A172 (cell line): ENCODE measurements at regions not wholly inside any gene's neighbourhood (a gene's known extent, or its start where the extent isn't known, plus 50 kb on each side); places are given as distances from the start of the nearest gene placed in this dataset.

ENCODE experiments used
- DNase-seq: peaks from one replicate; pipeline ENCODE4 v3.0.0-alpha.2; 2015; ENCODE audit warnings: low spot score

GRCh38 chr4:30837131-30837539 lies 117.0 kb downstream of the PCDH7 start:
- DNase-seq: peak; percentile 89

- DNase-seq: no peak
Observed at GRCh38 chr4:30837861-30838260, 117.7 kb downstream of the PCDH7 start.

GRCh38 chr4:30838331-30838730 lies 118.2 kb downstream of the PCDH7 start:
- DNase-seq: no peak

GRCh38 chr4:30839583-30840520 lies 119.7 kb downstream of the PCDH7 start:
- DNase-seq: peak; percentile 83

GRCh38 chr4:30840571-30840970 lies 120.4 kb downstream of the PCDH7 start:
- DNase-seq: no peak

GRCh38 chr4:30842142-30842541 lies 122.0 kb downstream of the PCDH7 start:
- no peak for DNase-seq

GRCh38 chr4:30842689-30843088 lies 122.5 kb downstream of the PCDH7 start:
- no peak for DNase-seq

- DNase-seq: no peak
Observed at GRCh38 chr4:30844861-30845582, 124.9 kb downstream of the PCDH7 start.

- DNase-seq: no peak
Observed at GRCh38 chr4:30847167-30847566, 127.0 kb downstream of the PCDH7 start.

- no peak for DNase-seq
Observed at GRCh38 chr4:30847958-30848357, 127.8 kb downstream of the PCDH7 start.

- DNase-seq: peak; percentile 16
Observed at GRCh38 chr4:30854531-30854930, 134.4 kb downstream of the PCDH7 start.

GRCh38 chr4:30855232-30855631 lies 135.1 kb downstream of the PCDH7 start:
- no peak for DNase-seq

GRCh38 chr4:30856795-30857564 lies 136.8 kb downstream of the PCDH7 start:
- no peak for DNase-seq

- no peak for DNase-seq
Observed at GRCh38 chr4:30860978-30861377, 140.8 kb downstream of the PCDH7 start.

- DNase-seq: no peak
Observed at GRCh38 chr4:30862196-30862595, 142.0 kb downstream of the PCDH7 start.

GRCh38 chr4:30863021-30863420 lies 142.9 kb downstream of the PCDH7 start:
- peak; percentile 22 for DNase-seq

- no peak for DNase-seq
Observed at GRCh38 chr4:30865691-30866090, 145.5 kb downstream of the PCDH7 start.

GRCh38 chr4:30866346-30866745 lies 146.2 kb downstream of the PCDH7 start:
- DNase-seq: no peak

- peak; percentile 20 for DNase-seq
Observed at GRCh38 chr4:30866907-30867306, 146.7 kb downstream of the PCDH7 start.

GRCh38 chr4:30867427-30867826 lies 147.3 kb downstream of the PCDH7 start:
- DNase-seq: peak; percentile 8

GRCh38 chr4:30868111-30868895 lies 148.1 kb downstream of the PCDH7 start:
- DNase-seq: no peak
